SK-N-SH (cell line): ENCODE measurements at regions not wholly inside any gene's neighbourhood (a gene's known extent, or its start where the extent isn't known, plus 50 kb on each side); places are given as distances from the start of the nearest gene placed in this dataset.

Experiments
- CTCF ChIA-PET: fragments of 300-600, 350-600 bp; formaldehyde crosslinking; extraction: SDS; loops from one replicate; lab custom pipeline; 2021; lab: Yijun Ruan, JAX
- POLR2A ChIA-PET: fragments of 350-600 bp; sonication (Branson Sonifier 250); formaldehyde crosslinking; extraction: SDS; loops from one replicate; lab custom pipeline; 2020; ENCODE audit warnings: antibody characterized with exemption, inconsistent platforms; lab: Yijun Ruan, JAX
- DNase-seq: peaks from one replicate; pipeline ENCODE4 v3.0.0; 2012
- H2AFZ ChIP-seq: fragments of 200-600 bp; sonication (generic); 2 replicates; pipeline ENCODE4 v1.8.1; 2016; ENCODE audit warnings: antibody characterized with exemption, mild to moderate bottlenecking, low read depth
- H3F3A ChIP-seq: fragments of 200-600 bp; sonication (generic); replicated peaks from 2 replicates; pipeline ENCODE3; 2016; ENCODE audit warnings: antibody characterized with exemption, mild to moderate bottlenecking; ENCODE audit not compliant: insufficient read depth
- H3K27ac ChIP-seq, 2 experiments: fragments of 200-500 bp in 1 of 2; fragments of 200-600 bp in 1 of 2; sonication (Bioruptor generic) in 1 of 2; sonication (generic), shearing (Covaris generic) in 1 of 2; 2 replicates each; pipeline versions ENCODE4 v1.5.1 to v1.6.1; 2014 to 2016; ENCODE audit warnings: low read depth in 2 of 2, inconsistent platforms in 1 of 2, low read length in 1 of 2, mild to moderate bottlenecking in 1 of 2, mixed read lengths in 1 of 2
- H3K27me3 ChIP-seq: fragments of 200-600 bp; sonication (generic), shearing (Covaris generic); 2 replicates; pipeline ENCODE4 v1.6.1; 2016; ENCODE audit warnings: mixed run types; ENCODE audit not compliant: insufficient read depth
- H3K36me3 ChIP-seq, 2 experiments: fragments of 200-500 bp in 1 of 2; fragments of 200-600 bp in 1 of 2; sonication (Bioruptor generic) in 1 of 2; sonication (generic) in 1 of 2; replicated peaks in 1 of 2; 2 replicates each; pipeline versions ENCODE3 to v1.5.1; 2014 to 2016; ENCODE audit warnings: low read length in 1 of 2, mild to moderate bottlenecking in 1 of 2; ENCODE audit not compliant: insufficient read depth in 2 of 2, control insufficient read depth in 1 of 2
- H3K4me1 ChIP-seq, 2 experiments: fragments of 200-500 bp in 1 of 2; fragments of 200-600 bp in 1 of 2; sonication (Bioruptor generic) in 1 of 2; sonication (generic), shearing (Covaris generic) in 1 of 2; 2 replicates each; pipeline versions ENCODE4 v1.5.1 to v1.6.1; 2014 to 2016; ENCODE audit warnings: low read depth in 1 of 2, low read length in 1 of 2, mixed run types in 1 of 2; ENCODE audit not compliant: insufficient read depth in 2 of 2, control insufficient read depth in 1 of 2
- H3K4me2 ChIP-seq: fragments of 200-600 bp; sonication (generic), shearing (Covaris generic); 2 replicates; pipeline ENCODE4 v1.6.1; 2017; ENCODE audit warnings: mixed run types
- H3K4me3 ChIP-seq, 2 experiments: fragments of 200-500 bp in 1 of 2; fragments of 200-600 bp in 1 of 2; sonication (Bioruptor generic) in 1 of 2; sonication (generic), shearing (Covaris generic) in 1 of 2; 2 replicates each; pipeline versions ENCODE4 v1.5.1 to v1.8.1; 2014 to 2016; ENCODE audit warnings: low read depth in 2 of 2, inconsistent platforms in 1 of 2, low read length in 1 of 2, mild to moderate bottlenecking in 1 of 2, mixed read lengths in 1 of 2, moderate library complexity in 1 of 2
- H3K79me2 ChIP-seq: fragments of 200-600 bp; sonication (generic); 2 replicates; pipeline ENCODE4 v1.8.1; 2017; ENCODE audit warnings: mild to moderate bottlenecking; ENCODE audit not compliant: insufficient read depth
- H3K9ac ChIP-seq: fragments of 200-600 bp; sonication (generic); 2 replicates; pipeline ENCODE4 v1.6.1; 2017; ENCODE audit warnings: mixed run types
- H3K9me2 ChIP-seq: fragments of 200-600 bp; sonication (generic); 2 replicates; pipeline ENCODE4 v1.6.1; 2017; ENCODE audit warnings: mixed run types
- H3K9me3 ChIP-seq: fragments of 200-600 bp; sonication (generic); 2 replicates; pipeline ENCODE4 v1.6.1; 2017; ENCODE audit warnings: mixed run types, mild to moderate bottlenecking, moderate library complexity
- H4K20me1 ChIP-seq: fragments of 200-600 bp; sonication (generic); 2 replicates; pipeline ENCODE4 v1.6.1; 2017; ENCODE audit warnings: mild to moderate bottlenecking, mixed run types; ENCODE audit not compliant: insufficient read depth
- ELF1 ChIP-seq: IDR thresholded peaks from 2 replicates; pipeline ENCODE4 v1.4.0; 2012
- FOXM1 ChIP-seq: IDR thresholded peaks from 2 replicates; pipeline ENCODE4 v1.4.0; 2012; ENCODE audit warnings: low read depth, mild to moderate bottlenecking
- GATA2 ChIP-seq: sonication (generic); formaldehyde crosslinking; IDR thresholded peaks from 2 replicates; pipeline ENCODE4 v1.5.0; 2020; ENCODE audit warnings: mild to moderate bottlenecking, missing genetic modification reagents
- JUND ChIP-seq: IDR thresholded peaks from 2 replicates; pipeline ENCODE4 v1.4.0; 2012
- MEF2A ChIP-seq: IDR thresholded peaks from 2 replicates; pipeline ENCODE4 v1.4.0; 2012; ENCODE audit warnings: low read depth, borderline replicate concordance
- MXI1 ChIP-seq: IDR thresholded peaks from 2 replicates; pipeline ENCODE4 v1.6.1; 2012; ENCODE audit warnings: mild to moderate bottlenecking, low read depth, low read length, improper control_type of control experiment
- NFIC ChIP-seq: IDR thresholded peaks from 2 replicates; pipeline ENCODE4 v1.4.0; 2012; ENCODE audit warnings: borderline replicate concordance
- NRF1 ChIP-seq: IDR thresholded peaks from 2 replicates; pipeline ENCODE4 v1.6.1; 2012; ENCODE audit warnings: low read depth, mild to moderate bottlenecking, low read length
- POLR2AphosphoS5 ChIP-seq: IDR thresholded peaks from 2 replicates; pipeline ENCODE4 v1.6.1; 2012; ENCODE audit warnings: low read depth, low read length
- REST ChIP-seq: IDR thresholded peaks from 2 replicates; pipeline ENCODE4 v1.6.1; 2012; ENCODE audit warnings: mild to moderate bottlenecking, low read depth, low read length, moderate library complexity
- USF1 ChIP-seq: IDR thresholded peaks from 2 replicates; pipeline ENCODE4 v1.4.0; 2012; ENCODE audit warnings: low read depth, borderline replicate concordance
- USF2 ChIP-seq: fragments of 150-350 bp; IDR thresholded peaks from 2 replicates; pipeline ENCODE4 v1.6.1; 2017; ENCODE audit warnings: antibody characterized with exemption, low read length, low read depth, borderline replicate concordance
- WGBS: methylation state at CpG from one replicate; pipeline ENCODE4 v1.1.6; 2017; ENCODE audit warnings: low lambda C conversion rate; 5-methylcytosine and 5-hydroxymethylcytosine counted together

GRCh38 chr17:36722121-36722902 lies 120.9 kb downstream of the MRM1 start:
- H3K27me3 ChIP-seq = peaks cover 24% of the 10 kb centered on the region; the same call in 1 of the 2 replicates
- H2AFZ ChIP-seq = no peak overlapping the region
- peaks cover 0 to 44% of the 10 kb centered on the region in 2 experiments; a peak in 2 of 4 replicates for H3K4me1 ChIP-seq
- no peaks in the 10 kb centered on the region for H3K36me3 ChIP-seq
- no peaks in the 10 kb centered on the region for H3K9me3 ChIP-seq
- no peaks in the 10 kb centered on the region for H3F3A ChIP-seq
- ChIA-PET CTCF (interaction anchor here (1.1 to 3.2 kb wide), 2 partner anchors 15 to 16 kb away, joined by 7 to 16 read pairs; no protein-coding TSS in a partner anchor), POLR2A (no interaction called here)
- no peak for DNase-seq
- H4K20me1 ChIP-seq = no peaks in the 10 kb centered on the region
- no peak for TF ChIP-seq FOXM1
- no peak for TF ChIP-seq USF1
- no peak for TF ChIP-seq MEF2A
- no peak overlapping the region for H3K4me2 ChIP-seq
- H3K9ac ChIP-seq = no peak overlapping the region
- H3K4me3 ChIP-seq = no peak overlapping the region
- H3K27ac ChIP-seq = peak overlapping the region in 1 of 2 experiments; percentile 22; a peak in 1 of 4 replicates
- H3K9me2 ChIP-seq = no peaks in the 10 kb centered on the region
- WGBS = 70% methylated on average over 34 of the region's 49 CpGs
- H3K79me2 ChIP-seq = no peaks in the 10 kb centered on the region

DNA sequence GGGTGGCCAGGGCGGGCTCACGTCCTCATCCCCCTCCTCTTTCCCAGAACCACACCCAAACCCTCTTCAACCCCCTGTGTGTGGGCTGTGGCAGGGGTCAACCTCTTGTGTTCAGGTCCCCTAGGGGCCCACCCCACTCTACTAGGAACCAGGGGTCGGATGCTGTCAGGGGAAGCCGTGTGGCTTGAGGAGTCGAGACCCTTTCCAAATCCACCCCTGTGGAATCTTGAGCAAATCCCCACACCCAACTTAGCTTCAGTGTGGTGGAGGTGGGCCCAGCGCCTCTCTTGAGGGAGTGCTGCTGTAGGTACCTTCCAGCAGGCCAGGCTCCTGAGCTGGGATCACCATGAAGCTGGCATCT lies 121.5 kb downstream of the MRM1 start:
- no peak overlapping the region for H3K27ac ChIP-seq
- peaks cover 0 to 49% of the 10 kb centered on the region in 2 experiments; a peak in 2 of 4 replicates for H3K4me1 ChIP-seq
- H3K27me3 ChIP-seq = peaks cover 30% of the 10 kb centered on the region; the same call in 1 of the 2 replicates
- no peaks in the 10 kb centered on the region for H3K9me2 ChIP-seq
- no peaks in the 10 kb centered on the region for H3K79me2 ChIP-seq
- no peak overlapping the region for H3K4me3 ChIP-seq
- no peak for DNase-seq
- ChIA-PET POLR2A (no interaction called here), CTCF (interaction anchor here (1.1 to 1.3 kb wide), 2 partner anchors 16 to 325 kb away, joined by 6 to 7 read pairs; no protein-coding TSS in a partner anchor)
- no peaks in the 10 kb centered on the region for H4K20me1 ChIP-seq
- H2AFZ ChIP-seq = no peak overlapping the region
- TF ChIP-seq POLR2AphosphoS5 (no peak), GATA2 (CRISPR knock-in tag) (no peak), MXI1 (no peak), JUND (no peak), REST (no peak), NFIC (no peak), USF2 (no peak), ELF1 (no peak), NRF1 (no peak)
- no peak overlapping the region for H3K4me2 ChIP-seq
- H3K36me3 ChIP-seq = no peaks in the 10 kb centered on the region
- H3F3A ChIP-seq = no peaks in the 10 kb centered on the region
- H3K9me3 ChIP-seq = no peaks in the 10 kb centered on the region
- WGBS = 49% methylated on average over 4 of the region's 6 CpGs
- H3K9ac ChIP-seq = no peak overlapping the region
